GM18517 (cell line): ENCODE measurements at regions not wholly inside any gene's neighbourhood (a gene's known extent, or its start where the extent isn't known, plus 50 kb on each side); places are given as distances from the start of the nearest gene placed in this dataset.

ENCODE experiments used
- ATAC-seq: cut with Tn5 transposase; IDR thresholded peaks from one replicate; pipeline ENCODE4 v1.9.1; 2021; ENCODE audit warnings: mild to moderate bottlenecking, moderate library complexity; ENCODE audit not compliant: unreplicated experiment

DNA sequence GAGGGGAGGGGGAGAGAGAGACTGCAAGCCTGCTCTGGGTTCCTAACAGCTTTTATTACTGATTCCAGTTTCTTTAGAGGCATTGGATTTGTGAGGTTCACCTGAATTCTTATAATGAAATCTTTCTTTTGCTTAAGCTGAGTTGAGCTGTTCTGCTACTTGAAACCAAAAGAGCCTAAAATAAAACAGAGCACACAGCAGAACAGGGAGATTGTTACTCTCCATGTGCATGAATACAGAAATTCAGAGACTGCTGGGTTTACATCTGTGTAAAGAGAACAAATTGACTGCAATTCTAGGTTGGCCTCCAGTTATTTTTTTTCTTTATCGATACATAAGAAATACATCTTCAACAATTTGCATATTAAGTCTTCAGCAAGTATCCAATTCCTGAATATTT is 168.8 kb upstream of the NRIP1 start:
- no peak for ATAC-seq

GRCh38 chr21:15236111-15236510 is 171.3 kb upstream of the NRIP1 start:
- ATAC-seq = no peak

DNA sequence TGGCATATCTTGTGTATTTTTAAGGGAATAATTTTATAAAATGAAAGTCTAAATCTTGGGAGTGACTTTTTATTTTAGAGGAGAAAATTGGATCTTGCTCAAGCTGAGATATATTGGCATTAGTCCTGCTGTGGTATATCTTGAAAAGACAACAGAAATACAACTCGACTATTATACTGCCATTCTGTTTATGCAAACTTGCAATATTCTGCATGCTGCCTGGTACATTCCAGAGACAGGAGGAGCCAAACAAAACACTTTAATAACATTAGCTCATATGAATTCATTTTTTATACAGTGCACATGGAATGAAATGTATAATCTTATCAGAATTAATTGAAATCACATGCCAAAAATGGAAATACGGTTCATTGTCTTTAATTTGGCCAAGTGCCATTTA is 176.0 kb upstream of the NRIP1 start:
- ATAC-seq = no peak

DNA sequence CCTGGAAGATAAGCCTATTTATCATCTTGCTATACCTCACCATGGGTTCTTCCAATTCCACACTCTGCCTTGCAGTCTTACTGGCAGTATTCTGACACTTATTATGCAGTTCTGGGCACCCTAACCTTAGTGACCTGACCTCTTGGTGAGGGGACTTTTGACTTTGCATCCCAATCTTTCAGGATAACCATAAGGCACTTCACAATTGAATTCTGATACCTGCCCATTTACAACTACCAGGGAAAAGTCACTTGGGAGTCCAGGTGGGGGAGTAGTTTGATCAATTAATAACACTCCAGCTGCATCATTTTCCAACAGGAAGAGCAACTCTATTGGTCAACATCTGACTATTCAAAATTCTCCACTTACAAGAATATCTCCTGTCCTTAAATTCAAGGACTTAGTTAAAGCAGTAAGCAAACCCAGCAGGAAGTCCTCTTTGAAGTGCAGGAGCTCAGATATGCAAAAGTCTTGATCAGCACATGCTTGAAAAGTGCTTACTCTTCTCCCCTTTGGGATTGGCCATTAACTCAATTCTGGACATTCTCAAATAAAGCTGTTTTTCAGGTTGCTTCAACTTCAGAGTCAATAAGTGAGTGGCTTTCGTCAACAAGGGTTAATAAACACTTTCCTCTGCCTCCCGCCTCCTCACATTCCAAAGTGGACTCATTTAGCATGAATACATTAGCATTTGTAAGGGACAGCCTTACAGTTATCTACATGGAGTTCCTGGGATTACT is 177.4 kb upstream of the NRIP1 start:
- ATAC-seq = no peak

GRCh38 chr21:15242906-15243305 is 178.1 kb upstream of the NRIP1 start:
- no peak for ATAC-seq

- ATAC-seq = no peak
Observed at GRCh38 chr21:15243406-15243805, 178.6 kb upstream of the NRIP1 start.

DNA sequence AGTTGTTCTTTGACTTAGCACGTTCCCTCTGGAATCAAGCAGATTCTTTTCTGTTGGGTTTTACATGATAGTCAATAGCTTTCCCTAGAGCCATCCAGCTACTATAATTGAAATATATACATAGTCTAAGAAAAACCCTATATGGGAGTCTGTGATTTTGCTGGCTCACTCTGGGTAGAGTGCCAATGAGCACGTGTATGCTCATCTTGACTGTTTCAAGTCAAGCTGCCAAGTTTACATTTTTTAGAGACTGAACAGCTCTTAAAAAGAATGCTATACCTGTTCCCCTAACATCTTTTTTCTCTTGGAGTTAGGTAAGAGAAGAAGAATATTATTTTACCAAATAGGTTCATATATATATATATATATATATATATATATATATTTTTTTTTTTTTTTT is 182.8 kb upstream of the NRIP1 start:
- no peak for ATAC-seq

- no peak for ATAC-seq
Observed at GRCh38 chr21:15249285-15249993, 184.6 kb upstream of the NRIP1 start.

GRCh38 chr21:15250384-15250783 is 185.6 kb upstream of the NRIP1 start:
- ATAC-seq = no peak

DNA sequence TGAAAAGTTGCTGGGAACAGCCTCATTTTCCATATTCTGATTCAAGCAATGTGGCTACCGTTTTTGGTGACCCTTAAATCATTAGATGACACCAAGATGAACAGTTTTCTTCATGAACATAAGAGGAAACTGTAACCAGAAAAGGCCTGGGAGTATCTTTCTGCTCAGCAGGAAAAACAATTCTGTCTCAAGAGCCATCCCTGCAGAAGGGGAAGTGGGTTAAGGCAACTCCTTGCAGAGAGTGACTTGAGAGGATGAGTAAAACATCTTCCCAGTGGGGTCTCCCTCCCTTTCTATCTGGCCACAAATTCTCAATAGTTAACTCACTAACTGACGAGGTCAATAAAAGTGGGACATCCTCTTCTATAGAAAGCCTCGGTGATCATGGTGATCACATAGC is 187.6 kb upstream of the NRIP1 start:
- ATAC-seq = no peak

DNA sequence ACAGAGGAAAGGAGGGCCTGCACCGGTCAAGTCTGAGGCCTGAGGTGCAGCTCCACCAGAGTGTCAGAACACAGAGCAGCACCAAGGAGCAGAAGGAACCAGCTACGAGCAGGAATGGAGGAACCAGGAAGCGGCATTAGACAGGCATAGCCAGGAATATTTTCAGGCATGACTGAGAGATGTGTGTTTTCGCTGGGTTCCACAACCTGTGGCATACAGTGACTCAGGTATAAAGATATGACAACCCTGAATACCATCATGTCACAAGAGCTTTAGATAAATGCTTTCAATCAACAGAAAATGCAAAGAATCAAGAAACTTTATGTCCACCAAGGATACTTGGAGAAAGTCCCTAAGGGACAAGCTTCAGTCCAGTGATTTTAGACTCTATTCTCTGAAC is 189.3 kb upstream of the NRIP1 start:
- ATAC-seq = no peak

- no peak for ATAC-seq
Observed at GRCh38 chr21:15255261-15255660, 190.5 kb upstream of the NRIP1 start.

GRCh38 chr21:15255763-15256162 is 191.0 kb upstream of the NRIP1 start:
- no peak for ATAC-seq

GRCh38 chr21:15256996-15257395 is 192.2 kb upstream of the NRIP1 start:
- ATAC-seq = no peak

GRCh38 chr21:15257646-15258045 is 192.8 kb upstream of the NRIP1 start:
- no peak for ATAC-seq

DNA sequence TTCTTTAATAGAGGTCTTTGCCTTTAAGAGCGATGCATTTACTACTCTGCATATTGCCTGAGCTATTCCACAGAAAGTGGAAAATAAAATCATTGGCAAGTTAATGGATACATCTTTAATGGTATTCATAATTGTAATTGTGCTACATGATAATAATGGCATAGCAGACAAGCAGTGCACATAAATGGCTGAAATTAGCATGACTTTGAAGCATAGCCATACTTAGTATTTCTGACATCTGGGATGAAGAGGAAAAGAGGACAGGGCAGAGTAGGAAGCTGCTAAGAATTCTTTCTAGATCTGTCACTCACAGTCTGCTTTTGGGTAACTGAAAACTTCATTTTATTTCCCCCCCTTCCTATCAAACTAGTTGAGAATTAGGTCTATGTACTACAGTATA is 195.0 kb upstream of the NRIP1 start:
- no peak for ATAC-seq

DNA sequence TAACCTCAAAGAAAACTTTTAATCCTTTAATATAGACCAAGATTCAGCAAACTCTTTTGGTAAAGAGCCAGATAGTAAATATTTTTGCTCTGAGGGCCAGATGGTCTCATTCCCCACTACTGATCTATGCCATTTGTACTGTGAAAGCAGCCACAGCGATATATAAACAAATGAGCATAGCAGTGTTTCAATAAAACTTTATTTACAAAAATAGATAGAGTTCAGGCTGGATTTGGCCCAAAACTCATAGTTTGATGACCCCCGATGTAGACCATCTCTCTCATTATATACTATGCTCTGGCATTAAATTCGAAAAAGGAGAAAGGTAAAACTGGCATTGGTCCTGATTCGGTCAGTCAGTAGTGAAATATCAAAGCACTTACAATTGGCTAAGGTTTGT is 195.8 kb upstream of the NRIP1 start:
- no peak for ATAC-seq

GRCh38 chr21:15264084-15264665 is 199.4 kb upstream of the NRIP1 start:
- ATAC-seq = no peak

DNA sequence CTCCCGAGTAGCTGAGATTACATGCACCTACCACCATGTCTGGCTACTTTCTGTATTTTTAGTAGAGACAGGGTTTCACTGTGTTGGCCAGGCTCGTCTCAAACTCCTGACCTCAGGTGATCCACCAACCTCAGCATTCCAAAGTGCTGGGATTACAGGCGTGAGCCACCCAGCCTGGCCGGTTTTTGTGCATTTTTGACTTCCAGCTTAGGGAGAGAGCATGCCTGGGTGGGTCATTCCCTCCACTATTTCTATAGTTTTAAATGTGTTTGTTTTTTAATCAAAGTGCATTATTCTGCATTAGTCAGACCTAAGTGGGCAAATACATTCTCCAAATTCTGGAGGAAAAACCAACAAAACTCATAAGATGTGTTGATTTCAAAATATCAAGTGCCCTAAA is 207.4 kb upstream of the NRIP1 start:
- no peak for ATAC-seq

- ATAC-seq = no peak
Observed at GRCh38 chr21:15272591-15272990, 207.8 kb upstream of the NRIP1 start.

DNA sequence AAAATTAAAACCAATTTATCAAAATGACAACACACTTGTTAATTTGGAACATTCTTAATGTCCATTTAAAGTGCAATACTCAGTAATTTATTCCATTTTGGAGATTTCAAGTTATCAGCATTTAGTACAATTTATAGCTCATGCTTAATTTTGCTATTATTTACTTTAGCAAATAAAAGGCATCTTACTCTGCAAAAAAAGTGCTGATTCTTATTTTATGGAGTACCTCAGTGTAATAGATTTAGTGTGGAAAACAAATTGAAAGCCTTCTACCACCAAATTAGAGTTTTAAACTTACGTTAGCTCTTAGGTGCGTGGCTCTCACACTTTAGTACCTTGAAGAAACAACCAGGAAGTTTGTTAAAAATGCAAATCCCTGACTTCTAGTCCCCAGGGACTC is 208.4 kb upstream of the NRIP1 start:
- no peak for ATAC-seq
